Gastroesophageal sphincter (tissue), 3 donors: ENCODE measurements at regions not wholly inside any gene's neighbourhood (a gene's known extent, or its start where the extent isn't known, plus 50 kb on each side); places are given as distances from the start of the nearest gene placed in this dataset.

Source experiments
- POLR2A ChIP-seq, 2 donors: fragments of 450-650 bp; IDR thresholded peaks; one replicate each; pipeline ENCODE4 v1.6.1; 2017; ENCODE audit warnings: antibody characterized with exemption in 2 of 2, mild to moderate bottlenecking in 2 of 2, moderate library complexity in 1 of 2
- POLR2AphosphoS5 ChIP-seq: sonication (generic); formaldehyde crosslinking; IDR thresholded peaks from one replicate; pipeline ENCODE4 v1.6.1; 2017; ENCODE audit warnings: antibody characterized with exemption
- TF ChIP-seq, protein P1 (sequence below), 4 experiments: fragments of 200-600 bp in 2 of 4; fragments of 450-650 bp in 2 of 4; sonication (generic) in 1 of 4; IDR thresholded peaks; one replicate each; pipeline ENCODE4 v1.5.1; 2017 to 2019; ENCODE audit warnings: antibody characterized with exemption in 4 of 4, mild to moderate bottlenecking in 2 of 4, moderate library complexity in 2 of 4

- TF ChIP-seq, protein P1, sequence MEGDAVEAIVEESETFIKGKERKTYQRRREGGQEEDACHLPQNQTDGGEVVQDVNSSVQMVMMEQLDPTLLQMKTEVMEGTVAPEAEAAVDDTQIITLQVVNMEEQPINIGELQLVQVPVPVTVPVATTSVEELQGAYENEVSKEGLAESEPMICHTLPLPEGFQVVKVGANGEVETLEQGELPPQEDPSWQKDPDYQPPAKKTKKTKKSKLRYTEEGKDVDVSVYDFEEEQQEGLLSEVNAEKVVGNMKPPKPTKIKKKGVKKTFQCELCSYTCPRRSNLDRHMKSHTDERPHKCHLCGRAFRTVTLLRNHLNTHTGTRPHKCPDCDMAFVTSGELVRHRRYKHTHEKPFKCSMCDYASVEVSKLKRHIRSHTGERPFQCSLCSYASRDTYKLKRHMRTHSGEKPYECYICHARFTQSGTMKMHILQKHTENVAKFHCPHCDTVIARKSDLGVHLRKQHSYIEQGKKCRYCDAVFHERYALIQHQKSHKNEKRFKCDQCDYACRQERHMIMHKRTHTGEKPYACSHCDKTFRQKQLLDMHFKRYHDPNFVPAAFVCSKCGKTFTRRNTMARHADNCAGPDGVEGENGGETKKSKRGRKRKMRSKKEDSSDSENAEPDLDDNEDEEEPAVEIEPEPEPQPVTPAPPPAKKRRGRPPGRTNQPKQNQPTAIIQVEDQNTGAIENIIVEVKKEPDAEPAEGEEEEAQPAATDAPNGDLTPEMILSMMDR (IDR thresholded peaks at IDR 0.05): no peak
- TF ChIP-seq POLR2A (IDR thresholded peaks at IDR 0.05) (no peak), POLR2AphosphoS5 (no peak)
Measured at GRCh38 chr12:127275416-127275815, 991.6 kb upstream of the TMEM132C start.
